Breast epithelium (tissue), 3 donors: ENCODE measurements at regions not wholly inside any gene's neighbourhood (a gene's known extent, or its start where the extent isn't known, plus 50 kb on each side); places are given as distances from the start of the nearest gene placed in this dataset.

ENCODE experiments used
- CTCF ChIP-seq, 3 donors: fragments of 450-650 bp; IDR thresholded peaks; one replicate each; pipeline ENCODE4 v1.5.1; 2016 to 2017; ENCODE audit warnings: antibody characterized with exemption in 3 of 3, mild to moderate bottlenecking in 3 of 3, moderate library complexity in 3 of 3
- POLR2A ChIP-seq: fragments of 450-650 bp; IDR thresholded peaks from one replicate; pipeline ENCODE4 v1.6.1; 2016; ENCODE audit warnings: antibody characterized with exemption, mild to moderate bottlenecking, moderate library complexity
- POLR2AphosphoS5 ChIP-seq, 3 donors: sonication (generic); formaldehyde crosslinking; IDR thresholded peaks; one replicate each; pipeline ENCODE4 v1.6.1; 2017; ENCODE audit warnings: antibody characterized with exemption in 3 of 3

DNA sequence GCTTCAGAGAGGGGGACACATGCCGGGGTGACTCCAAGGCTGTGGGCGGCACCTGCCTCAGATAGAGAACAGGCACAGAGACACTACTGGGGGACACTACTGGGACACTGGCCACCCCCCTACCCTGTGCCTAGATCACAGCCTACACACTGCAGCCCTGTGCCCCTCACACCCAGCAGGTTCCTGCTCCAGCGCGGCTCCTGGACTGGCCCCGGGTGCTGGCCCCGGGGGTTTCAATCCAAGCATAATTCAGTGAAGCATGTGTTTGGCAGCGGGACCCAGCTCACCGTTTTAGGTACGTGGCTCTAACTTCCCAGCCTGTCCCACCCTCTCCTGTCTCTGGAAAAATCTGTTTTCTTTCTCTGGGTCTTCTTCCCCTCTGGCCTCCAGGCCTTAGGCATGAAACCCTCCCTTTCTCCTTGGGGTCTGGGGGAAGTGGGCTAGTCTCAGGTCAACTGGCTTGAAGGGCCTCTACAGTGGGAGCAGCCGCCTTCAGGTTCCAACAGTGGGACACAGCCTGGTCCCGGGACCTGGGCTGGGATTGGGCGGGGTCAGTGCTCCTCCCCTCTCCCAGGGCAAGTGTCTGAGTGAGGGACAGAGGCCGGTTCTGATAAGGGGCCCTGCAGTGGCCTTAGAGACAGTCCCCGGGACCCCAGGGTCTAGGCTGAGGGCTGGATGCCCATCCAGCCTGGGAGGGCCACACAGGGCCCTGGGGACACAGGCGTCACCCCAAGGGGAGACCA lies 98.8 kb downstream of the CRYBB2 start:
- no peak for TF ChIP-seq POLR2A
- TF ChIP-seq CTCF (IDR thresholded peaks at IDR 0.05), result no peak
- TF ChIP-seq POLR2AphosphoS5 (IDR thresholded peaks at IDR 0.05), result no peak
